ENCODE measurements at regions not wholly inside any gene's neighbourhood (a gene's known extent, or its start where the extent isn't known, plus 50 kb on each side); places are given as distances from the start of the nearest gene placed in this dataset.
"Not testable (repeated sequence)": the region's sequence is repeated elsewhere in the genome, so short reads cannot be mapped to it uniquely, and the experiment has no call there.

GRCh38 chr9:115668521-115668920 is 485.1 kb upstream of the PAPPA start:
- peak; percentile 65 for DNase-seq (ENCODE audit: low spot score)

GRCh38 chr9:115671236-115671962 is 482.2 kb upstream of the PAPPA start:
- no peak for DNase-seq (ENCODE audit: low spot score)

GRCh38 chr9:115671963-115672305 is 481.7 kb upstream of the PAPPA start:
- no peak for DNase-seq (ENCODE audit: low spot score)

GRCh38 chr9:115672477-115673316 is 480.9 kb upstream of the PAPPA start:
- DNase-seq (ENCODE audit: low spot score) = peak; percentile 84

GRCh38 chr9:115673599-115673998 is 480.0 kb upstream of the PAPPA start:
- DNase-seq (ENCODE audit: low spot score) = peak; percentile 28

- DNase-seq (ENCODE audit: low spot score) = no peak
These were observed 479.5 kb upstream of the PAPPA start for GRCh38 chr9:115674091-115674490.

GRCh38 chr9:115675834-115676233 is 477.8 kb upstream of the PAPPA start:
- no peak for DNase-seq (ENCODE audit: low spot score)

GRCh38 chr9:115680231-115680630 is 473.4 kb upstream of the PAPPA start:
- no peak for DNase-seq (ENCODE audit: low spot score)

GRCh38 chr9:115681585-115681984 is 472.0 kb upstream of the PAPPA start:
- no peak for DNase-seq (ENCODE audit: low spot score)

- DNase-seq (ENCODE audit: low spot score) = no peak
These were observed 467.5 kb upstream of the PAPPA start for GRCh38 chr9:115686069-115686468.

GRCh38 chr9:115687356-115687755 is 466.2 kb upstream of the PAPPA start:
- DNase-seq (ENCODE audit: low spot score) = no peak

- DNase-seq (ENCODE audit: low spot score) = no peak
These were observed 464.3 kb upstream of the PAPPA start for GRCh38 chr9:115689331-115689730.

- DNase-seq (ENCODE audit: low spot score) = peak; percentile 71
These were observed 462.6 kb upstream of the PAPPA start for GRCh38 chr9:115690786-115691496.

- peak; percentile 42 for DNase-seq (ENCODE audit: low spot score)
These were observed 461.9 kb upstream of the PAPPA start for GRCh38 chr9:115691693-115692092.

- not testable (repeated sequence) for DNase-seq (ENCODE audit: low spot score)
These were observed 460.7 kb upstream of the PAPPA start for GRCh38 chr9:115692868-115693267.

GRCh38 chr9:115694014-115694413 is 459.6 kb upstream of the PAPPA start:
- peak; percentile 71 for DNase-seq (ENCODE audit: low spot score)

- no peak for DNase-seq (ENCODE audit: low spot score)
These were observed 458.6 kb upstream of the PAPPA start for GRCh38 chr9:115694991-115695390.

- DNase-seq (ENCODE audit: low spot score) = no peak
These were observed 440.6 kb upstream of the PAPPA start for GRCh38 chr9:115712981-115713380.

GRCh38 chr9:115715666-115716065 is 437.9 kb upstream of the PAPPA start:
- no peak for DNase-seq (ENCODE audit: low spot score)

- no peak for DNase-seq (ENCODE audit: low spot score)
These were observed 436.3 kb upstream of the PAPPA start for GRCh38 chr9:115717298-115717697.

GRCh38 chr9:115717711-115718173 is 435.8 kb upstream of the PAPPA start:
- DNase-seq (ENCODE audit: low spot score) = peak; percentile 70

- no peak for DNase-seq (ENCODE audit: low spot score)
These were observed 423.2 kb upstream of the PAPPA start for GRCh38 chr9:115730396-115730795.

- DNase-seq (ENCODE audit: low spot score) = no peak
These were observed 422.7 kb upstream of the PAPPA start for GRCh38 chr9:115730845-115731244.

All from AG20443 (cell line).